ENCODE measurements at regions not wholly inside any gene's neighbourhood (a gene's known extent, or its start where the extent isn't known, plus 50 kb on each side); places are given as distances from the start of the nearest gene placed in this dataset.

DNA sequence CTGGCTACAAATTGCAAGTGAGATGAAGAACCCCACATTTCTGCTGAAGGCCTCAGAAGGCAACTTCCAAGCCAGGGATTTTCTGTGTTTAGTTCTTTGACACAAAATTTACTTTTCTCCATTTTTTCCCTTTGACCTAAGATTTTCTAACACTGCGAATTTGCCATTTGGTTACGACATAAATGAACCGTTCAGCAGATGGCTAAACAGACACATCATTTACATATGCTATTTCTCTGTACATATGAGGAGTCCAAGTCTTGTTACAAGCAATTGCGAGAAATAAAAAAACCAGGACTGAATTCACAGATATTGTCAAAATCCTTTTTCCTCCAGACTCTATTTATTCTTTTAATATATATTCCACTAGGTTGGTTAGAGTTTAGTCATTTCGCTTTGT is 978.6 kb downstream of the NLGN4X start:
- H3K27me3 ChIP-seq (ENCODE audit: control insufficient read depth, low read length), result no peaks in the 10 kb centered on the region
- H3K79me2 ChIP-seq (ENCODE audit: control insufficient read depth, low read length), result no peaks in the 10 kb centered on the region
- H3K27ac ChIP-seq (ENCODE audit: low read depth, low read length), result no peak overlapping the region
- no peaks in the 10 kb centered on the region for H3K36me3 ChIP-seq (ENCODE audit: control insufficient read depth, low read length)
- no peaks in the 10 kb centered on the region for H3K4me1 ChIP-seq (ENCODE audit: control insufficient read depth, low read length)
- H3K4me2 ChIP-seq (ENCODE audit: low read length), result no peak overlapping the region
- H3K9me2 ChIP-seq (replicated peaks; ENCODE audit: control insufficient read depth, low read length), result no peaks in the 10 kb centered on the region
- no peak overlapping the region for H3K4me3 ChIP-seq (ENCODE audit: low read length)
- H3K9me3 ChIP-seq (ENCODE audit: control insufficient read depth, insufficient read depth, low read length), result no peaks in the 10 kb centered on the region
- TF ChIP-seq EZH2phosphoT487 (IDR thresholded peaks at IDR 0.05; ENCODE audit: borderline replicate concordance, low read length), result no peak
- TF ChIP-seq, protein P1, sequence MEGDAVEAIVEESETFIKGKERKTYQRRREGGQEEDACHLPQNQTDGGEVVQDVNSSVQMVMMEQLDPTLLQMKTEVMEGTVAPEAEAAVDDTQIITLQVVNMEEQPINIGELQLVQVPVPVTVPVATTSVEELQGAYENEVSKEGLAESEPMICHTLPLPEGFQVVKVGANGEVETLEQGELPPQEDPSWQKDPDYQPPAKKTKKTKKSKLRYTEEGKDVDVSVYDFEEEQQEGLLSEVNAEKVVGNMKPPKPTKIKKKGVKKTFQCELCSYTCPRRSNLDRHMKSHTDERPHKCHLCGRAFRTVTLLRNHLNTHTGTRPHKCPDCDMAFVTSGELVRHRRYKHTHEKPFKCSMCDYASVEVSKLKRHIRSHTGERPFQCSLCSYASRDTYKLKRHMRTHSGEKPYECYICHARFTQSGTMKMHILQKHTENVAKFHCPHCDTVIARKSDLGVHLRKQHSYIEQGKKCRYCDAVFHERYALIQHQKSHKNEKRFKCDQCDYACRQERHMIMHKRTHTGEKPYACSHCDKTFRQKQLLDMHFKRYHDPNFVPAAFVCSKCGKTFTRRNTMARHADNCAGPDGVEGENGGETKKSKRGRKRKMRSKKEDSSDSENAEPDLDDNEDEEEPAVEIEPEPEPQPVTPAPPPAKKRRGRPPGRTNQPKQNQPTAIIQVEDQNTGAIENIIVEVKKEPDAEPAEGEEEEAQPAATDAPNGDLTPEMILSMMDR (IDR thresholded peaks at IDR 0.05; ENCODE audit: low read depth, low read length, poor library complexity, severe bottlenecking), result no peak
- H3F3A ChIP-seq (ENCODE audit: control insufficient read depth, insufficient read depth), result no peaks in the 10 kb centered on the region
- no peaks in the 10 kb centered on the region for H4K20me1 ChIP-seq (ENCODE audit: control insufficient read depth, insufficient read depth, low read depth, low read length)

DNA sequence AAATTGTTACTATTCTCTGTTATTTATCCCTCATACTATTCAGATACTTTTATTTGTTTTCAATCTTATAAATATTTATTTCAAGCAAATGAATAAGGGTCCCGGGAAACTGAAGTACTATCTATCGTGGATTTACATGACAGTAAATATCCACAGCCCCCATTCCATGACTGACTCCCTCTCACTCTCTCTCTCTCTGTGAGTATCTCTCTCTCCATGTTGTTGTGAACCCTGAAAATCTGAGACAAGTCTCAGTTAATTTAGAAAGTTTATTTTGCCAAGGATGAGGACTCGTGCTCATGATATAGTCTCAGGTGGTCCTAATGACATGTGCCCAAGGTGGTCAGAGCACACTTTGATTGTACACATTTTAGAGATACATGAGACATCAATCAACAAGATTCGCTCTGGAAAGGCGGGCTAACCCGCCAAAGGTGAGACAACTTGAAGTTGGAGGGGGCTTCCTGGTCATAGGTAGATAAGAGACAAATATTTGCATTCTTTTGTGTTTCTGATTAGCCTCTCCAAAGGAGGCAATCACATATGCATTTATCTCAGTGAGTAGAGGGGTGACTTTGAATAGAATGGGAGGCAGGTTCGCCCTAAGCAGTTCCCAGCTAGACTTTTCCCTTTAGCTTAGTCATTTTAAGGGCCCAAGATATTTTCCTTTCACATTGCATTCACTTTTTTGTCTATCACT is 986.4 kb downstream of the NLGN4X start:
- TF ChIP-seq EZH2phosphoT487 (IDR thresholded peaks at IDR 0.05; ENCODE audit: borderline replicate concordance, low read length), result no peak
- TF ChIP-seq, protein P1 (IDR thresholded peaks at IDR 0.05; ENCODE audit: low read depth, low read length, poor library complexity, severe bottlenecking), result no peak
- H3K9me2 ChIP-seq (replicated peaks; ENCODE audit: control insufficient read depth, low read length), result no peaks in the 10 kb centered on the region
- H3F3A ChIP-seq (ENCODE audit: control insufficient read depth, insufficient read depth), result no peaks in the 10 kb centered on the region
- H3K9me3 ChIP-seq (ENCODE audit: control insufficient read depth, insufficient read depth, low read length), result no peaks in the 10 kb centered on the region
- no peaks in the 10 kb centered on the region for H3K79me2 ChIP-seq (ENCODE audit: control insufficient read depth, low read length)
- H3K36me3 ChIP-seq (ENCODE audit: control insufficient read depth, low read length), result no peaks in the 10 kb centered on the region
- no peaks in the 10 kb centered on the region for H3K27me3 ChIP-seq (ENCODE audit: control insufficient read depth, low read length)
- no peak overlapping the region for H3K27ac ChIP-seq (ENCODE audit: low read depth, low read length)
- H3K4me1 ChIP-seq (ENCODE audit: control insufficient read depth, low read length), result no peaks in the 10 kb centered on the region
- no peak overlapping the region for H3K4me3 ChIP-seq (ENCODE audit: low read length)
- H4K20me1 ChIP-seq (ENCODE audit: control insufficient read depth, insufficient read depth, low read depth, low read length), result no peaks in the 10 kb centered on the region
- H3K4me2 ChIP-seq (ENCODE audit: low read length), result no peak overlapping the region

DNA sequence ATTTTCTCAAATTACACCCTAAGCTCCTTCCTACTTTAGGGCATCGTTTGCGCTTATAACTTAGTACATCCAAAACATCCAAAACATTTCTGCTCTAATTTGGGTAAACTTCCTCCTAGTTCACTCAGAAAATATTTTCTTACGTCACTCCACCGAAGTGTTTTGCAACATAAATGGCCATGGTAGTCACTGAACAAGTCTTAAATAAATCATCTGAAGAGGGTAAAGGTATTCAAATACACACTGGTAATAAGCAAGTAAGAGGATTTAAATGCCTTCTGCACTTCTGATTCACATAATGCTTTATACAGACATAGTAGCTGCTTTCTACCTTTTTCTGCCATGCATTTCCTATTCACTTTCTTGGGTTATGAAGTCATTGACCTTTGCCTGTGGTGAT is 991.9 kb downstream of the NLGN4X start:
- Histone ChIP-seq H3K79me2 (ENCODE audit: control insufficient read depth, low read length) (no peaks in the 10 kb centered on the region), H3K9me3 (ENCODE audit: control insufficient read depth, insufficient read depth, low read length) (no peaks in the 10 kb centered on the region), H3K36me3 (ENCODE audit: control insufficient read depth, low read length) (no peaks in the 10 kb centered on the region), H4K20me1 (ENCODE audit: control insufficient read depth, insufficient read depth, low read depth, low read length) (no peaks in the 10 kb centered on the region), H3K4me1 (ENCODE audit: control insufficient read depth, low read length) (no peaks in the 10 kb centered on the region), H3K9me2 (replicated peaks; ENCODE audit: control insufficient read depth, low read length) (no peaks in the 10 kb centered on the region), H3F3A (ENCODE audit: control insufficient read depth, insufficient read depth) (no peaks in the 10 kb centered on the region), H3K4me3 (ENCODE audit: low read length) (no peak overlapping the region), H3K27ac (ENCODE audit: low read depth, low read length) (no peak overlapping the region), H3K27me3 (ENCODE audit: control insufficient read depth, low read length) (no peaks in the 10 kb centered on the region), H3K4me2 (ENCODE audit: low read length) (no peak overlapping the region)
- no peak for TF ChIP-seq EZH2phosphoT487 (IDR thresholded peaks at IDR 0.05; ENCODE audit: borderline replicate concordance, low read length)
- TF ChIP-seq, protein P1 (IDR thresholded peaks at IDR 0.05; ENCODE audit: low read depth, low read length, poor library complexity, severe bottlenecking), result no peak

All from DOHH2 (cell line).